ENCODE measurements at regions not wholly inside any gene's neighbourhood (a gene's known extent, or its start where the extent isn't known, plus 50 kb on each side); places are given as distances from the start of the nearest gene placed in this dataset.
"Not testable (repeated sequence)": the region's sequence is repeated elsewhere in the genome, so short reads cannot be mapped to it uniquely, and the experiment has no call there.

GRCh38 chr2:14494759-14495158, 137.8 kb upstream of the LRATD1 start:
- Histone ChIP-seq H3K79me2 (ENCODE audit: insufficient read depth, low read length) (no peaks in the 10 kb centered on the region), H4K20me1 (ENCODE audit: insufficient read depth, low read length) (no peaks in the 10 kb centered on the region), H3K27me3 (ENCODE audit: insufficient read depth, low read length) (no peaks in the 10 kb centered on the region), H3K9me3 (ENCODE audit: low read depth, low read length) (no peaks in the 10 kb centered on the region), H3K4me3 (ENCODE audit: insufficient read depth, low read length) (no peak overlapping the region), H3K4me2 (ENCODE audit: insufficient read depth, low read length) (no peak overlapping the region), H3K36me3 (ENCODE audit: insufficient read depth, low read length) (no peaks in the 10 kb centered on the region), H3K27ac (ENCODE audit: low read depth, low read length) (no peak overlapping the region), H2AFZ (ENCODE audit: low read length) (no peak overlapping the region), H3K4me1 (ENCODE audit: insufficient read depth, low read length) (peaks cover 6% of the 10 kb centered on the region)
- TF ChIP-seq CTCF (IDR thresholded peaks at IDR 0.05; ENCODE audit: extremely low read depth, low read depth, low read length), result no peak
- DNase-seq (ENCODE audit: insufficient read length, low spot score, missing footprints), result no peak

DNA sequence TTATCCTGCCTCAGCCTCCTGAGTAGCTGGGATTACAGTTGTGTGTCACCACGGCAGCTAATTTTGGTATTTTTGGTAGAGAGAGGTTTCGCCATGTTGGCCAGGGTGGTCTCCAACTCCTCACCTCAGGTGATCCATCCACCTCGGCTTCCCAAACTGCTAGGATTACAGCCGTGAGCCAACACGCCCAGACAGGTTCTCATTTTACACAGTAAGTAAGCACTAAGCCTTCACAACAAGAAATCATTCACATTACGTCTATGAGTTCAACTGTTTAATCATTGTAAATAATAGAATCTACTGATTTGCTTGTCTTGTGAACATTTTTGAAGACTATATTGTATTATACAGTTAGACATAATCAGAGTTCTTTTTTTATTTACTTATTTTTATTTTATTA, 131.5 kb upstream of the LRATD1 start:
- Histone ChIP-seq H3K27ac (ENCODE audit: low read depth, low read length) (no peak overlapping the region), H3K4me1 (ENCODE audit: insufficient read depth, low read length) (no peaks in the 10 kb centered on the region), H4K20me1 (ENCODE audit: insufficient read depth, low read length) (no peaks in the 10 kb centered on the region), H3K9me3 (ENCODE audit: low read depth, low read length) (no peaks in the 10 kb centered on the region), H2AFZ (ENCODE audit: low read length) (no peak overlapping the region), H3K4me2 (ENCODE audit: insufficient read depth, low read length) (no peak overlapping the region), H3K27me3 (ENCODE audit: insufficient read depth, low read length) (no peaks in the 10 kb centered on the region), H3K4me3 (ENCODE audit: insufficient read depth, low read length) (no peak overlapping the region), H3K79me2 (ENCODE audit: insufficient read depth, low read length) (no peaks in the 10 kb centered on the region), H3K36me3 (ENCODE audit: insufficient read depth, low read length) (no peaks in the 10 kb centered on the region)
- no peak for TF ChIP-seq CTCF (IDR thresholded peaks at IDR 0.05; ENCODE audit: extremely low read depth, low read depth, low read length)
- no peak for DNase-seq (ENCODE audit: insufficient read length, low spot score, missing footprints)

GRCh38 chr2:14506955-14507354, 125.6 kb upstream of the LRATD1 start:
- not testable (repeated sequence) for DNase-seq (ENCODE audit: insufficient read length, low spot score, missing footprints); H3K79me2 ChIP-seq (ENCODE audit: insufficient read depth, low read length); H3K4me2 ChIP-seq (ENCODE audit: insufficient read depth, low read length); H3K4me1 ChIP-seq (ENCODE audit: insufficient read depth, low read length); H3K4me3 ChIP-seq (ENCODE audit: insufficient read depth, low read length); H3K27me3 ChIP-seq (ENCODE audit: insufficient read depth, low read length); H4K20me1 ChIP-seq (ENCODE audit: insufficient read depth, low read length); H3K27ac ChIP-seq (ENCODE audit: low read depth, low read length); H2AFZ ChIP-seq (ENCODE audit: low read length); H3K36me3 ChIP-seq (ENCODE audit: insufficient read depth, low read length); H3K9me3 ChIP-seq (ENCODE audit: low read depth, low read length)

DNA sequence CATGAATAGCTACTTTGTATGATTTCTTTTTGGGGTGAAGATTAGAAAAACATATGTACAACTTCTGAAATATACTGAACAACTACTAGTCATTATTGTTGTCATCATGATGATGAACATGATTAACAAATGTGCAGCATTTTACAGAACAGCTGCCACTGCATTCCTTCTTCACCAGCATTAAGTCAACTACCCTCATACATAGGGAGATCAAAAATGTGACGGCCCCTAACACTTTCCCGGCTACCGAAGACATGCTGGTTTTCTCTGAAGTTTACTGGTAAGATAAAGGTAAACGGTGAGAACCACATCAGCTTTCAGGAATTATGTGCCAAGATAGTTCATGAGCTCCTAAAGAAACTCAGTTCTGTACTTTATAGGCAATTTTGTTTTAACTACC, 121.0 kb upstream of the LRATD1 start:
- Histone ChIP-seq H3K4me3 (ENCODE audit: insufficient read depth, low read length) (no peak overlapping the region), H3K36me3 (ENCODE audit: insufficient read depth, low read length) (no peaks in the 10 kb centered on the region), H3K27ac (ENCODE audit: low read depth, low read length) (no peak overlapping the region), H3K9me3 (ENCODE audit: low read depth, low read length) (no peaks in the 10 kb centered on the region), H2AFZ (ENCODE audit: low read length) (no peak overlapping the region), H3K27me3 (ENCODE audit: insufficient read depth, low read length) (no peaks in the 10 kb centered on the region), H4K20me1 (ENCODE audit: insufficient read depth, low read length) (no peaks in the 10 kb centered on the region), H3K4me2 (ENCODE audit: insufficient read depth, low read length) (no peak overlapping the region), H3K79me2 (ENCODE audit: insufficient read depth, low read length) (no peaks in the 10 kb centered on the region), H3K4me1 (ENCODE audit: insufficient read depth, low read length) (no peaks in the 10 kb centered on the region)
- no peak for TF ChIP-seq CTCF (IDR thresholded peaks at IDR 0.05; ENCODE audit: extremely low read depth, low read depth, low read length)
- DNase-seq (ENCODE audit: insufficient read length, low spot score, missing footprints), result no peak

DNA sequence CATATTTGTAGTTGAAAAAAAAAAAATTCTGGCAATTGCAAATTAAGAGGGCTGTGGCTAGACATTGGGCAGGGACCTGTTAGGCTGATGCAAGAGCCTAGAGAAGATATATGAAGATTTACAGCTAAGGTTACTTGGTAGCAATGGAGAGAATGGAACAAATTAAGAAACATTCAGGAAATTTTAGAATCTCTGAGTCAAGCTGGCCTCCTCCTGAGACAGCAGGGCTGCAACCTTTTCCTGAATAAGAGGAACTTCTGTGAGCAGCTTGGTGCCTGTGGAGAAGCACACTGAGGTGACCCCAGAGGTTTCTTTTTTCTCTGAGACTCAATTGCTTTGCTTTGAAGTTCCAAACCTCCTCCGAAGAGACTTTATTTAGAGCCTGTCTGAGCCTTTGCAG, 118.6 kb upstream of the LRATD1 start:
- H3K9me3 ChIP-seq (ENCODE audit: low read depth, low read length), result no peaks in the 10 kb centered on the region
- H3K79me2 ChIP-seq (ENCODE audit: insufficient read depth, low read length), result no peaks in the 10 kb centered on the region

More for the DNA sequence above, 118.6 kb upstream of the LRATD1 start:
- H3K4me3 ChIP-seq (ENCODE audit: insufficient read depth, low read length), result no peak overlapping the region
- H3K4me1 ChIP-seq (ENCODE audit: insufficient read depth, low read length), result no peaks in the 10 kb centered on the region
- H3K27ac ChIP-seq (ENCODE audit: low read depth, low read length), result no peak overlapping the region
- H3K27me3 ChIP-seq (ENCODE audit: insufficient read depth, low read length), result no peaks in the 10 kb centered on the region
- H4K20me1 ChIP-seq (ENCODE audit: insufficient read depth, low read length), result no peaks in the 10 kb centered on the region
- H2AFZ ChIP-seq (ENCODE audit: low read length), result peak overlapping the region; percentile 15
- DNase-seq (ENCODE audit: insufficient read length, low spot score, missing footprints), result no peak
- no peaks in the 10 kb centered on the region for H3K36me3 ChIP-seq (ENCODE audit: insufficient read depth, low read length)
- no peak for TF ChIP-seq CTCF (IDR thresholded peaks at IDR 0.05; ENCODE audit: extremely low read depth, low read depth, low read length)
- H3K4me2 ChIP-seq (ENCODE audit: insufficient read depth, low read length), result no peak overlapping the region
